GM12878 (cell line): ENCODE measurements at regions not wholly inside any gene's neighbourhood (a gene's known extent, or its start where the extent isn't known, plus 50 kb on each side); places are given as distances from the start of the nearest gene placed in this dataset.

Experiments
- BACH1 ChIP-seq: fragments of 450-650 bp; IDR thresholded peaks from 2 replicates; pipeline ENCODE4 v1.6.1; 2017; ENCODE audit warnings: mild to moderate bottlenecking, borderline replicate concordance
- CTCF ChIP-seq, 3 experiments: IDR thresholded peaks in 2 of 3; conservative IDR thresholded peaks in 1 of 3; 2 replicates each; pipeline ENCODE4 v1.5.1; 2011; ENCODE audit warnings: low read depth in 3 of 3, low read length in 3 of 3, mild to moderate bottlenecking in 3 of 3, control low read depth in 2 of 3, moderate library complexity in 2 of 3, inconsistent platforms in 1 of 3, mixed read lengths in 1 of 3; ENCODE audit not compliant: control insufficient read depth in 2 of 3, insufficient read depth in 1 of 3; ENCODE audit errors: extremely low read depth in 1 of 3
- FOS ChIP-seq: IDR thresholded peaks from 3 replicates; pipeline ENCODE4 v1.6.1; 2011; ENCODE audit warnings: borderline replicate concordance; ENCODE audit not compliant: insufficient read length; ENCODE audit errors: extremely low read depth
- FOXM1 ChIP-seq: IDR thresholded peaks from 2 replicates; pipeline ENCODE4 v1.6.1; 2012; ENCODE audit warnings: low read depth, mild to moderate bottlenecking, inconsistent platforms, low read length, moderate library complexity
- PAX8 ChIP-seq: fragments of 450-650 bp; IDR thresholded peaks from 2 replicates; pipeline ENCODE4 v1.6.1; 2017; ENCODE audit warnings: mild to moderate bottlenecking, moderate library complexity
- PML ChIP-seq: IDR thresholded peaks from 2 replicates; pipeline ENCODE4 v1.6.1; 2012; ENCODE audit warnings: low read length, inconsistent platforms
- POLR2A ChIP-seq: IDR thresholded peaks from 2 replicates; pipeline ENCODE4 v1.6.1; 2011; ENCODE audit warnings: low read depth, mild to moderate bottlenecking, low read length
- POLR2AphosphoS2 ChIP-seq: IDR thresholded peaks from 2 replicates; pipeline ENCODE4 v1.6.1; 2011; ENCODE audit warnings: low read depth, mild to moderate bottlenecking, low read length, improper control_type of control experiment, moderate library complexity
- POLR2AphosphoS5 ChIP-seq: IDR thresholded peaks from 2 replicates; pipeline ENCODE4 v1.6.1; 2011; ENCODE audit warnings: mild to moderate bottlenecking, low read length, inconsistent platforms
- SP1 ChIP-seq: IDR thresholded peaks from one replicate; pipeline ENCODE4 v1.6.1; 2011; ENCODE audit warnings: low read depth, low read length
- ZZZ3 ChIP-seq: IDR thresholded peaks from 2 replicates; pipeline ENCODE4 v1.6.1; 2011; ENCODE audit warnings: low read depth; ENCODE audit not compliant: control insufficient read depth, insufficient read length

- TF ChIP-seq ZZZ3 (no peak), CTCF (IDR thresholded peaks at IDR 0.05 in 2 of 3, conservative IDR thresholded peaks at IDR 0.05 in 1 of 3; ENCODE audit: control insufficient read depth in 2 of 3, extremely low read depth in 1 of 3, insufficient read depth in 1 of 3, low read depth in 3 of 3, low read length in 3 of 3) (no peak), FOXM1 (no peak), POLR2AphosphoS2 (no peak), POLR2A (no peak), FOS (no peak), BACH1 (no peak), PAX8 (no peak), PML (no peak), POLR2AphosphoS5 (no peak), SP1 (no peak)
Observed at GRCh38 chr10:25869067-25869591, 64.9 kb upstream of the MYO3A start.
